IgD-negative memory B cell (primary cell): ENCODE measurements at regions not wholly inside any gene's neighbourhood (a gene's known extent, or its start where the extent isn't known, plus 50 kb on each side); places are given as distances from the start of the nearest gene placed in this dataset.

Experiments used
- H3K27ac Mint-ChIP-seq, 3 donors: one replicate each; pipeline ENCODE4 v1.8.0; 2020 to 2022; ENCODE audit warnings: mild to moderate bottlenecking in 3 of 3, mixed read lengths in 3 of 3, moderate library complexity in 1 of 3
- H3K27me3 Mint-ChIP-seq: one replicate; pipeline ENCODE4 v1.8.0; 2021; ENCODE audit warnings: mixed read lengths
- H3K36me3 Mint-ChIP-seq: one replicate; pipeline ENCODE4 v1.8.0; 2020; ENCODE audit warnings: mild to moderate bottlenecking, mixed read lengths
- H3K4me1 Mint-ChIP-seq, 3 donors: one replicate each; pipeline ENCODE4 v1.8.0; 2020 to 2022; ENCODE audit warnings: mixed read lengths in 3 of 3, mild to moderate bottlenecking in 1 of 3
- H3K4me3 Mint-ChIP-seq, 4 donors: one replicate each; pipeline ENCODE4 v1.8.0; 2020 to 2022; ENCODE audit warnings: mild to moderate bottlenecking in 4 of 4, mixed read lengths in 4 of 4, moderate library complexity in 3 of 4
- H3K9me3 Mint-ChIP-seq, 3 donors: one replicate each; pipeline ENCODE4 v1.8.0; 2020 to 2021; ENCODE audit warnings: mixed read lengths in 3 of 3, mild to moderate bottlenecking in 1 of 3

- peak overlapping the region in 1 of 3 donors; percentile 73 for H3K27ac Mint-ChIP-seq
- peaks cover 0 to 5% (median 0%) of the 10 kb centered on the region in 3 donors for H3K9me3 Mint-ChIP-seq
- peaks cover 0 to 1% (median 0%) of the 10 kb centered on the region in 3 donors for H3K4me1 Mint-ChIP-seq
- H3K36me3 Mint-ChIP-seq, result no peaks in the 10 kb centered on the region
- H3K27me3 Mint-ChIP-seq, result peaks cover 4% of the 10 kb centered on the region
- no peak overlapping the region for H3K4me3 Mint-ChIP-seq
Measured at GRCh38 chr21:38957575-38958322, 152.0 kb downstream of the ETS2 start.

DNA sequence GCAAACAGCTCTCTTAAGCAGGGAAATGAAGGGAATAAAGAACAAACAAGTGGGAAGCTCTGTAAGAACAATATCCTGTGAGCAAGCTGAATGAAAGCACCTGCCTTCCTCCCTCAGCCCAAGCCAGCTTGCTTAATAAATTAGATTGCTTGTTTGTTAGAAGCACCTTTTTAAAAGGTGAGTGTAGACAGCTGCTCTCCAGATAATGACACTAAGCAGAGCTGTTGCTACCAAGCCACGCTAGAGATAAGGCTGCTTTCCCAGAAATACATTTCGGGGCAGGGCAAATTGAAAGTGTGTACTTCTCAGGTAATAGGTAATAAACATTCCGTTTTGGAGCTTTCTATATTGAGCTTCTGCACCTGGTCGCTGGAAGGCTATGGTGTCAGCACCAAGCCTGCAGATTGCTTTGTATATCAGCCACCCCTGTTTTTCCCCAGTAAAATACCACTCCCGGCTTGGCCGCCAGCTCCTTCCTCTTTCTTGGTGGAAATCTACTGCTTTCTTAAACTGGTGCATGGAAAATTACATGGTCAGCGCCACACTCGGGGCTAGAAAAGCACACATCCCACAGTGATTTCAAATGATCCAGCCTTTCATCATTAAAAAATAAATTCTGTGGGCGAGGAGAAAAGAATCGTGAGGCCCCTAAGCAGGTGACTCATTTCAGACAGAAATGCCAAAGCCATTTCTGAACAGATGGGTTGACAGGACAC lies 151.3 kb downstream of the ETS2 start:
- Mint-ChIP-seq H3K27ac (peak overlapping the region in 1 of 3 donors; percentile 26), H3K4me3 (no peak overlapping the region), H3K27me3 (peaks cover 4% of the 10 kb centered on the region), H3K4me1 (peaks cover 0 to 1% (median 0%) of the 10 kb centered on the region in 3 donors), H3K36me3 (no peaks in the 10 kb centered on the region), H3K9me3 (peaks cover 0 to 3% (median 0%) of the 10 kb centered on the region in 3 donors)

DNA sequence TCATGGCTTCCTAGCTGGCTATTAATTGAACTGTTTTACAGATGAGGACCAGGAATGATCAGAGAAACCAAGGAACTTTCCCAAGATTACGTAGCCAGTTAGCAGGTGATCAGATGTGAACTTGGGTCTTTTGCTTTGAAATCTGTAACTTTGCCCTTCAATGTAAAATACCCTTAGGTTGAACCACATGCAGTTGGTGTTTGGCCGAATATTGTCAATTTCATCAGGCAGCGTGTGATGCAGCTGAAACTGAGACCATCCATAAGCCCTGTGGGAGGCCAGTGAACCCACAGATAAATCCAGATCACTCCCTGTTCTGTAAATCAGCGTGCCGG lies 150.8 kb downstream of the ETS2 start:
- no peaks in the 10 kb centered on the region for H3K36me3 Mint-ChIP-seq
- no peaks in the 10 kb centered on the region for H3K9me3 Mint-ChIP-seq
- H3K4me1 Mint-ChIP-seq, result peaks cover 0 to 1% (median 0%) of the 10 kb centered on the region in 3 donors
- no peak overlapping the region for H3K27ac Mint-ChIP-seq
- peaks cover 4% of the 10 kb centered on the region for H3K27me3 Mint-ChIP-seq
- H3K4me3 Mint-ChIP-seq, result no peak overlapping the region

DNA sequence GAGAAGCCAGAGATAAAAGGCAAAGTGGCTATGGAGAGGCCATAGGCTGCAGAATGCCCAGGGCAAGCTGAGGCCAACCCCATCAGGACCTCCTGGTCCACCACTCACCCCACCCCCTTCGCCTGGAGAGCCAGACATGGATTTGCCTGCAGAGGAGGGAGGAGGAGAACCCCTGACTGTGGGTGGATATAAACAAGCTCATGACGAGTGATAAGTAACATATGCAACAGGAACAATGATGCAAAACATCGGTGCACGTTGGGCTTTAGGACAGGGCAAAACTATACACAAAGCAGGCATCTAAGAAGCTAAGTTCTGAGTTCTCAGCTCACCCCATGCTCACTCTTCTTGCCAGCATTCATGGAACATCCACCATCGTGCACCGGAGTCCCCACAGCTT lies 150.3 kb downstream of the ETS2 start:
- no peak overlapping the region for H3K4me3 Mint-ChIP-seq

DNA sequence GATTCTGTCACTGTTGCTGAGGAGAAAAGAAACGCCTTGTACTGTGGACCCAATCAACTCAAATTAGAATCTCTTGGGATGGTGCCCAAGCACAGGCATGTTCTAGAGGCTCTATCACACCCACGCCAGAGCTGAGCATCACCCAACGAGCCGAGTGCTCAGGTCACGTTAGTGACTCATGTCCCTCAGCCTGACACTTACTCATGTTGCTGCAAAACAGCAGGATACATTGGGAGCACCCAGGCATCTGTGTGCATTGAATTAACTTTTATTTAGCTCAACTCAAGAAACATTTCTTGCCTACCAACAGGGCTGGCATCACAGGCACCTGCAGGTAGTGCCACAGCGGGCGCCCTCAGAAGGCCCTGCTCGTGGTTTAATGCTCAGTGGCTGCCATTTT lies 149.8 kb downstream of the ETS2 start:
- Mint-ChIP-seq H3K9me3 (peaks cover 0 to under 1% (median 0%) of the 10 kb centered on the region in 3 donors), H3K4me1 (peaks cover 0 to 1% (median 0%) of the 10 kb centered on the region in 3 donors), H3K27me3 (peaks cover 4% of the 10 kb centered on the region), H3K27ac (no peak overlapping the region), H3K36me3 (no peaks in the 10 kb centered on the region), H3K4me3 (no peak overlapping the region)

More for the DNA sequence above, 150.3 kb downstream of the ETS2 start:
- Mint-ChIP-seq H3K4me1 (peaks cover 0 to 1% (median 0%) of the 10 kb centered on the region in 3 donors), H3K27ac (no peak overlapping the region), H3K36me3 (no peaks in the 10 kb centered on the region), H3K9me3 (no peaks in the 10 kb centered on the region), H3K27me3 (peaks cover 4% of the 10 kb centered on the region)

DNA sequence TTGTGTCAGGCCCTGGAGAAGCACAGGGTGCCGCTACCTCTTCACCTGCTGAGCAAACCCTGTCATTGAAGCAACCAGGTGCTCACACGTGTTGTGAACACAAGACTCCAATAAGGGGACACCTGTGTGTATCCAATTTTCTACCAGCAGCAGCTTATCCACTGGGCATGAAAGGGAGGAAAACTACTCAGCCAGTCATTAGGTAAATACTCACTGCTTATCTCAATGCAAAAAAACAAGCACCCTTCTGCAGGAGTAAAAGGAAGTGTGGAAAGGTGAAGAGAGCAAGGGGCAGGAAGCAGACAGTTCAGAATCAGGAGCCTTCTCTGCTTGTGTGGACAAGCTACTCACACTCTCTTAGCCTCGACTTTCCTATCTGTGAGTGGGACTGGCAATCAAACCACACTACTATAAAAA lies 148.9 kb downstream of the ETS2 start:
- no peak overlapping the region for H3K27ac Mint-ChIP-seq

DNA sequence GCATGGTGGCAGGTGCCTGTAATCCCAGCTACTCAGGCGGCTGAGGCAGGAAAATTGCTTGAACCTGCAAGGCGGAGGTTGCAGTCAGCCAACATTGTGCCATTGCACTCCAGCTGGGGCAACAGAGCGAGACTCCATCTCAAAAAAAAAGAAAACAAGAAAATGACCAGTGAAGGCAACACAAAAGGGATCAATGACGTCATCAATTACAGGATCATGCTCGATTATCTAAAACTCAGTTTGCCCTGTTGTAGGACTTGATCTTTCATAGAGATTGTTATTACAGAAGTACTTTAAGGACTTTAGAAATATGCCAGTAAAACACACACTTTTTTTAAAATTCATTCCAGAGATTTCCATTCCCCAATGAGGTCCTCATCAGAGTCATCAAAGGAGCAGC lies 147.8 kb downstream of the ETS2 start:
- peaks cover 3% of the 10 kb centered on the region for H3K27me3 Mint-ChIP-seq
- H3K36me3 Mint-ChIP-seq, result peaks cover 4% of the 10 kb centered on the region
- H3K4me3 Mint-ChIP-seq, result no peak overlapping the region

More for the DNA sequence above, 148.9 kb downstream of the ETS2 start:
- H3K27me3 Mint-ChIP-seq, result peaks cover 4% of the 10 kb centered on the region
- peaks cover 0 to 10% (median 4%) of the 10 kb centered on the region in 3 donors for H3K9me3 Mint-ChIP-seq
- no peak overlapping the region for H3K4me3 Mint-ChIP-seq
- peaks cover 0 to 1% (median 0%) of the 10 kb centered on the region in 3 donors for H3K4me1 Mint-ChIP-seq
- H3K36me3 Mint-ChIP-seq, result peaks cover 4% of the 10 kb centered on the region

DNA sequence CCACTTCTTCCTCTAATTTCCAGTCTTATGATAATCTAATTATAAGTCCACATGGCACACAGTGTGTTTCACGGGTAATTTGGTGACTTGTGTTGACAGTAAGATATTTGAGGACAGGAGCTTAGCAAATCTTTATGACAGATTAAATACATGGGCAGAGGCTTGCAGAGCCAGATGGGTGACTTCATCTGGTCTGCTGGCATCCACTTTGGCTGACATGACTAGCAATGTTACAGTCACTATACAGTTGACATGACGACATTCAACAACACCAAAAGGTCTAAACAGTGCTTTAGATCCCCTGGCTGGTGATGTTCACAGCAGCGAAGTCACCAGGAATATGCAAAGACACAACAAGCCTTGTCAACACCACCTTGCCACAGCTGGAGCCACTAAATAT lies 147.2 kb downstream of the ETS2 start:
- no peak overlapping the region for H3K4me3 Mint-ChIP-seq
- no peak overlapping the region for H3K27ac Mint-ChIP-seq
- H3K27me3 Mint-ChIP-seq, result peaks cover 3% of the 10 kb centered on the region
- peaks cover 0 to 1% (median 0%) of the 10 kb centered on the region in 3 donors for H3K4me1 Mint-ChIP-seq
- peaks cover 4% of the 10 kb centered on the region for H3K36me3 Mint-ChIP-seq
- H3K9me3 Mint-ChIP-seq, result peaks cover 0 to 14% (median 4%) of the 10 kb centered on the region in 3 donors

More for the DNA sequence above, 147.8 kb downstream of the ETS2 start:
- Mint-ChIP-seq H3K4me1 (peaks cover 0 to 1% (median 0%) of the 10 kb centered on the region in 3 donors), H3K27ac (no peak overlapping the region), H3K9me3 (peaks cover 0 to 14% (median 4%) of the 10 kb centered on the region in 3 donors)

- H3K36me3 Mint-ChIP-seq, result peaks cover 4% of the 10 kb centered on the region
- H3K27ac Mint-ChIP-seq, result no peak overlapping the region
- H3K4me3 Mint-ChIP-seq, result no peak overlapping the region
- H3K4me1 Mint-ChIP-seq, result no peaks in the 10 kb centered on the region
- peaks cover 0 to 14% (median 4%) of the 10 kb centered on the region in 3 donors for H3K9me3 Mint-ChIP-seq
- no peaks in the 10 kb centered on the region for H3K27me3 Mint-ChIP-seq
Measured at GRCh38 chr21:38951095-38951730, 145.5 kb downstream of the ETS2 start.

- Mint-ChIP-seq H3K27ac (peak overlapping the region in 1 of 3 donors; percentile 3), H3K27me3 (no peaks in the 10 kb centered on the region), H3K4me3 (no peak overlapping the region), H3K36me3 (peaks cover 4% of the 10 kb centered on the region), H3K4me1 (no peaks in the 10 kb centered on the region), H3K9me3 (peaks cover 0 to 14% (median 4%) of the 10 kb centered on the region in 3 donors)
Measured at GRCh38 chr21:38950435-38951094, 144.8 kb downstream of the ETS2 start.

DNA sequence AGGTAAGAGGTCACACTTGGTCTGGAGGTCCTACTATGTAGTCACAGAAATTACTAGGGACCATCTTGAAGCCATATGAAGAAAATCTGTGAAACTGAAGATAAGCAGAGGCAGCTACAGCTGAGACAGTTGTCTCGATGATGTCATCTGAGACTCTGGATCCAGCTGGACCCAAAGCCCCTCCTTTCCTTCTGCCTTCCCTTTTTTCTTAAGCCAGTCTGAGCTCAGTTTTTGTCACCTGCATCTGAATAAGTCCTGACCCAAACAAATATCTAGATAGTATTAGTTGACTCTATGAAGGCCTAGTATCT lies 143.3 kb downstream of the ETS2 start:
- H3K4me1 Mint-ChIP-seq, result no peaks in the 10 kb centered on the region
- no peaks in the 10 kb centered on the region for H3K27me3 Mint-ChIP-seq
- peaks cover 4% of the 10 kb centered on the region for H3K36me3 Mint-ChIP-seq
- no peak overlapping the region for H3K27ac Mint-ChIP-seq
- H3K9me3 Mint-ChIP-seq, result peaks cover 0 to 14% (median 4%) of the 10 kb centered on the region in 3 donors
- H3K4me3 Mint-ChIP-seq, result no peak overlapping the region

- peaks cover 0 to 14% (median 4%) of the 10 kb centered on the region in 3 donors for H3K9me3 Mint-ChIP-seq
- peaks cover 4% of the 10 kb centered on the region for H3K36me3 Mint-ChIP-seq
- no peak overlapping the region for H3K4me3 Mint-ChIP-seq
- no peaks in the 10 kb centered on the region for H3K4me1 Mint-ChIP-seq
- no peak overlapping the region for H3K27ac Mint-ChIP-seq
- H3K27me3 Mint-ChIP-seq, result no peaks in the 10 kb centered on the region
Measured at GRCh38 chr21:38948377-38949069, 142.8 kb downstream of the ETS2 start.

GRCh38 chr21:38945545-38946245 lies 140.0 kb downstream of the ETS2 start:
- Mint-ChIP-seq H3K27me3 (no peaks in the 10 kb centered on the region), H3K4me1 (no peaks in the 10 kb centered on the region), H3K27ac (no peak overlapping the region), H3K9me3 (peaks cover 0 to 14% (median 4%) of the 10 kb centered on the region in 3 donors), H3K4me3 (no peak overlapping the region), H3K36me3 (peaks cover 4% of the 10 kb centered on the region)

DNA sequence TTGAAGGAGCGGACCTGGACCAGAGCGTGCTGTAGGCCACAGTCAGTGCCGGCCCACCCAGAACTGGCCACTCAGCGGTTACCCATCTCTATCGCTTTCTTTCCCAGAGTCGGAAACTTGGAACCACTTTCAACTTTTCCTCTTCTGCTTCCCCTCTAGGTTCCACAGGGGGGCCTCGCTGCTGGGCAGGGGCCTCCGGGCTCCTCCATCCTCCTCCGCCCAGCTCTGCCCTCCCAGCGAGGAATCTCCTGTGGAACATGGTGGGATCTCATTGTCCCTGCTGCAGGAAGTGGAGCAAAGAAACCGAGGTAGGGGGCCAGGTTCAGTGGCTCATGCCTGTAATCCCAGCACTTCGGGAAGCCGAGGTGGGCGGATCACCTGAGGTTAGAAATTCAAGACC lies 139.2 kb downstream of the ETS2 start:
- Mint-ChIP-seq H3K27ac (no peak overlapping the region), H3K4me3 (no peak overlapping the region), H3K36me3 (no peaks in the 10 kb centered on the region), H3K27me3 (no peaks in the 10 kb centered on the region), H3K4me1 (no peaks in the 10 kb centered on the region), H3K9me3 (peaks cover 0 to 8% (median 0%) of the 10 kb centered on the region in 3 donors)
